OCI-LY1 (cell line): ENCODE measurements at regions not wholly inside any gene's neighbourhood (a gene's known extent, or its start where the extent isn't known, plus 50 kb on each side); places are given as distances from the start of the nearest gene placed in this dataset.

ENCODE experiments used
- H2AFZ ChIP-seq: fragments of 200-600 bp; sonication (generic), shearing (Covaris generic); 2 replicates; pipeline ENCODE4 v1.6.0; 2014; ENCODE audit warnings: antibody characterized with exemption, mild to moderate bottlenecking, low read length
- H3F3A ChIP-seq: fragments of 200-600 bp; sonication (generic), shearing (Covaris generic); 2 replicates; pipeline ENCODE4 v1.6.0; 2014; ENCODE audit warnings: mild to moderate bottlenecking, antibody characterized with exemption, low read length, moderate library complexity; ENCODE audit not compliant: insufficient read depth
- H3K27ac ChIP-seq: fragments of 200-600 bp; sonication (generic); 2 replicates; pipeline ENCODE4 v1.5.1; 2014; ENCODE audit warnings: low read length, mixed run types, mild to moderate bottlenecking, low read depth; ENCODE audit not compliant: poor library complexity, severe bottlenecking
- H3K27me3 ChIP-seq: fragments of 200-600 bp; sonication (generic); 2 replicates; pipeline ENCODE4 v1.6.0; 2014; ENCODE audit warnings: antibody characterized with exemption, mild to moderate bottlenecking, low read length, moderate library complexity; ENCODE audit not compliant: insufficient read depth
- H3K36me3 ChIP-seq: fragments of 200-600 bp; sonication (generic); 2 replicates; pipeline ENCODE4 v1.6.1; 2014; ENCODE audit warnings: mild to moderate bottlenecking, antibody characterized with exemption, low read length, moderate library complexity, mixed read lengths; ENCODE audit not compliant: insufficient read depth
- H3K4me1 ChIP-seq: fragments of 200-600 bp; sonication (generic); 2 replicates; pipeline ENCODE4 v1.5.1; 2014; ENCODE audit warnings: mild to moderate bottlenecking, low read length, moderate library complexity; ENCODE audit not compliant: insufficient read depth, severe bottlenecking
- H3K4me2 ChIP-seq: fragments of 200-600 bp; sonication (generic), shearing (Covaris generic); 2 replicates; pipeline ENCODE4 v1.6.1; 2014; ENCODE audit warnings: low read length
- H3K4me3 ChIP-seq: fragments of 200-600 bp; sonication (generic); 2 replicates; pipeline ENCODE4 v1.5.1; 2014; ENCODE audit warnings: low read length, low read depth, mild to moderate bottlenecking, mixed read lengths; ENCODE audit not compliant: poor library complexity, severe bottlenecking
- H3K79me2 ChIP-seq: fragments of 200-600 bp; shearing (Covaris generic); 2 replicates; pipeline ENCODE4 v1.6.1; 2016; ENCODE audit warnings: mixed run types, low read length, mixed read lengths; ENCODE audit not compliant: insufficient read depth
- H3K9ac ChIP-seq: fragments of 200-600 bp; sonication (generic), shearing (Covaris generic); 2 replicates; pipeline ENCODE4 v1.6.1; 2014; ENCODE audit warnings: mild to moderate bottlenecking, low read length, mixed read lengths
- H3K9me2 ChIP-seq: fragments of 200-600 bp; sonication (generic), shearing (Covaris generic); 2 replicates; pipeline ENCODE4 v1.6.1; 2014; ENCODE audit warnings: low read depth, mild to moderate bottlenecking, low read length, mixed read lengths
- H3K9me3 ChIP-seq: fragments of 200-600 bp; shearing (Covaris generic); 2 replicates; pipeline ENCODE4 v1.6.1; 2014; ENCODE audit warnings: low read length, mixed read lengths
- H4K20me1 ChIP-seq: fragments of 200-600 bp; sonication (generic), shearing (Covaris generic); 2 replicates; pipeline ENCODE4 v1.6.0; 2016; ENCODE audit warnings: mild to moderate bottlenecking, low read length; ENCODE audit not compliant: insufficient read depth
- EZH2 ChIP-seq: fragments of 200-600 bp; sonication (generic), shearing (Covaris generic); IDR thresholded peaks from 2 replicates; pipeline ENCODE4 v1.8.0; 2017; ENCODE audit warnings: borderline replicate concordance, mixed run types, mild to moderate bottlenecking, antibody characterized with exemption, low read length, moderate library complexity, mixed read lengths
- TF ChIP-seq, protein P1 (sequence below): fragments of 200-600 bp; sonication (generic), shearing (Covaris generic); IDR thresholded peaks from 2 replicates; pipeline ENCODE4 v1.5.1; 2017; ENCODE audit warnings: mild to moderate bottlenecking, antibody characterized with exemption, low read length, moderate library complexity, mixed read lengths

DNA sequence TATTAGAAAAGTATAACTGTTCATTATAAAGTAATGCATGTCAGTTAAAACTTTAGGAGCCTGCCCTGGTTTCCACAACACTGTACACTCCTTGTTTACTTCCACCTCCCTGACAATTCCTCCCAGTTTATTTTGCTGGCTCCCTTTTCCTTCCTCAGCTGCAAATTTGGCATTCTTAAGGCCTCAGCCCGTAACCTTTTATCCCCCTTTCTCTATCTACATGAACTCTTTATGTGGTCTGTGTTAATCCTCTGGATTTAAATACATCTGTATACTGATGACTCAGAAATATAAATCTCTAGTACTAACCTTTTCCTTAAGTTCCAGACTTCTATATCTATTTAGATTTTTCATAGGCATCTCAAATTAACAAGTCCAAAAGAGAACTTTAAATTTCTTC is 143.6 kb downstream of the OTOL1 start:
- H3K4me1 ChIP-seq: no peaks in the 10 kb centered on the region
- H4K20me1 ChIP-seq: no peaks in the 10 kb centered on the region
- no peaks in the 10 kb centered on the region for H3K9me2 ChIP-seq
- no peaks in the 10 kb centered on the region for H3K36me3 ChIP-seq
- H3K4me3 ChIP-seq: no peak overlapping the region
- TF ChIP-seq EZH2: no peak
- TF ChIP-seq, protein P1, sequence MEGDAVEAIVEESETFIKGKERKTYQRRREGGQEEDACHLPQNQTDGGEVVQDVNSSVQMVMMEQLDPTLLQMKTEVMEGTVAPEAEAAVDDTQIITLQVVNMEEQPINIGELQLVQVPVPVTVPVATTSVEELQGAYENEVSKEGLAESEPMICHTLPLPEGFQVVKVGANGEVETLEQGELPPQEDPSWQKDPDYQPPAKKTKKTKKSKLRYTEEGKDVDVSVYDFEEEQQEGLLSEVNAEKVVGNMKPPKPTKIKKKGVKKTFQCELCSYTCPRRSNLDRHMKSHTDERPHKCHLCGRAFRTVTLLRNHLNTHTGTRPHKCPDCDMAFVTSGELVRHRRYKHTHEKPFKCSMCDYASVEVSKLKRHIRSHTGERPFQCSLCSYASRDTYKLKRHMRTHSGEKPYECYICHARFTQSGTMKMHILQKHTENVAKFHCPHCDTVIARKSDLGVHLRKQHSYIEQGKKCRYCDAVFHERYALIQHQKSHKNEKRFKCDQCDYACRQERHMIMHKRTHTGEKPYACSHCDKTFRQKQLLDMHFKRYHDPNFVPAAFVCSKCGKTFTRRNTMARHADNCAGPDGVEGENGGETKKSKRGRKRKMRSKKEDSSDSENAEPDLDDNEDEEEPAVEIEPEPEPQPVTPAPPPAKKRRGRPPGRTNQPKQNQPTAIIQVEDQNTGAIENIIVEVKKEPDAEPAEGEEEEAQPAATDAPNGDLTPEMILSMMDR: no peak
- H3K27ac ChIP-seq: no peak overlapping the region
- no peak overlapping the region for H2AFZ ChIP-seq
- H3K27me3 ChIP-seq: no peaks in the 10 kb centered on the region; the same call in 1 of the 2 replicates
- H3K4me2 ChIP-seq: no peak overlapping the region
- H3K9ac ChIP-seq: no peak overlapping the region
- H3F3A ChIP-seq: no peaks in the 10 kb centered on the region
- no peaks in the 10 kb centered on the region for H3K79me2 ChIP-seq
- H3K9me3 ChIP-seq: no peaks in the 10 kb centered on the region

DNA sequence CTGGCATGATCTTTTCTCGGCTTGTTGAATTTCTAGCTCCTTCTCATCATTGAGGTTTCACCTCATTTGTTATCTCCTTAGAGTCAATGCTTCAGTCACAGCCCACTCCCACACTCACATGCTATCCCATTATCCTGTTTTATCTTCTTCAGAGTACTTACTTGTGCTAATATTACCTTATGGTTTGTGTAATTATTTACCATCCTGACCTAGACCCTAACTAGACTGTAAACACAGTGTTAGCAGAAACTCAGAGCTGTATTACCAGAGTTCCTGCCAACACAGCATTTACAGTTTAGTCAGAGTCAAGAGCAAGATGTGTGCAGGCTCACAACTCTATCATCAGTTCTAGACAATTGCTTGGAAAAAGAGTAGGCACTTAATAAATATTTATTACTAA is 144.7 kb downstream of the OTOL1 start:
- Histone ChIP-seq H4K20me1 (no peaks in the 10 kb centered on the region), H3K4me2 (no peak overlapping the region), H3F3A (no peaks in the 10 kb centered on the region), H3K9me3 (no peaks in the 10 kb centered on the region), H3K4me1 (no peaks in the 10 kb centered on the region), H2AFZ (no peak overlapping the region), H3K9me2 (no peaks in the 10 kb centered on the region), H3K4me3 (no peak overlapping the region), H3K79me2 (no peaks in the 10 kb centered on the region), H3K9ac (no peak overlapping the region), H3K36me3 (no peaks in the 10 kb centered on the region), H3K27me3 (no peaks in the 10 kb centered on the region; the same call in 1 of the 2 replicates), H3K27ac (no peak overlapping the region)
- TF ChIP-seq, protein P1: no peak
- no peak for TF ChIP-seq EZH2

DNA sequence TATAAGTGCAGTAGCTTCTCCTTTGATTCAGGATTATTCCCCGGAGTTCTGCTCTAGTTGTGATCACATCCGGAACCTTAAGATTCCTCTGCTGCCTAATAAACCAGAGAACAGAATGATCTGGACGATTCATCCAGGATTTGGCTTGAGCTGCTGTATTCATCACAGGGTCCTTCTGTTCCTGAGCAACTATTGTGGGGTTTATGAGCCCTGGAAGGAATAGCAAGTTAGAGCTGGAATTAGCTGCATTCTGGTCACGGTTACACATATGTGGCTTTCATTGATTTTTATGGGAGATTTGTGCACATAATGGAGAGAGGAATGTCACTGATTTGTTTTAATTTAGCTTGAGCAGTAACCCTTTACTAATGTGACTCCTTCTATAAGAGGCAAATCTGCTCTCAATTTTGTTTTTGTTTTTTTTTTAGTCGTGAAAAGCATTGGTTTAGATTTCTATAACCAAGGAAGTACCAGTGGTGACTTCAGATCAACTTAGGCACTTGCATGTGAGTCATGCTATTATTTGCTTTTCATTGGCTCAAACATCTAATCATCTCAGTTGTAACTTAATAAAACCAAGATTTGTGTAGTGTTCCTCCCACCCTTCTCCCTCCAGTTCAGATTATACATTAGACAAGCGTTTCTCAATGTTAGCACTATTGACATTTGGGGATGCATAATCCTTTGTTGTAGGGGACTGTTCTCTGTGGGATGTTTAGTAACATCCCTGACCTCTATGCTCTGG is 148.5 kb downstream of the OTOL1 start:
- TF ChIP-seq EZH2: no peak
- TF ChIP-seq, protein P1: no peak
- no peak overlapping the region for H3K27ac ChIP-seq

More for the DNA sequence above, 148.5 kb downstream of the OTOL1 start:
- H3K27me3 ChIP-seq: no peaks in the 10 kb centered on the region; the same call in 1 of the 2 replicates
- H3K9me2 ChIP-seq: no peaks in the 10 kb centered on the region
- H3K9me3 ChIP-seq: no peaks in the 10 kb centered on the region
- no peaks in the 10 kb centered on the region for H3K4me1 ChIP-seq
- H3K9ac ChIP-seq: no peak overlapping the region
- no peaks in the 10 kb centered on the region for H3K79me2 ChIP-seq
- no peaks in the 10 kb centered on the region for H3K36me3 ChIP-seq
- no peak overlapping the region for H3K4me3 ChIP-seq
- no peak overlapping the region for H3K4me2 ChIP-seq
- H3F3A ChIP-seq: no peaks in the 10 kb centered on the region
- H4K20me1 ChIP-seq: no peaks in the 10 kb centered on the region
- H2AFZ ChIP-seq: no peak overlapping the region
